Esophagus squamous epithelium (tissue), 5 donors: ENCODE measurements at regions not wholly inside any gene's neighbourhood (a gene's known extent, or its start where the extent isn't known, plus 50 kb on each side); places are given as distances from the start of the nearest gene placed in this dataset.
"Not testable (repeated sequence)": the region's sequence is repeated elsewhere in the genome, so short reads cannot be mapped to it uniquely, and the experiment has no call there.

Source experiments
- DNase-seq: peaks from one replicate; lab custom pipeline; 2025; lab: John Stamatoyannopoulos, UW
- H3K27ac ChIP-seq, 4 donors: fragments of 200-600 bp; sonication (generic); one replicate each; pipeline ENCODE4 v1.5.1; 2016 to 2019; ENCODE audit warnings: mild to moderate bottlenecking in 1 of 4
- H3K27me3 ChIP-seq, 4 donors: fragments of 200-600 bp; sonication (generic); 1 replicate in 3 of 4; 2 replicates in 1 of 4; pipeline versions ENCODE4 v1.5.1 to v1.6.0; 2017 to 2021; ENCODE audit warnings: antibody characterized with exemption in 1 of 4
- H3K36me3 ChIP-seq, 3 donors: fragments of 200-600 bp; sonication (generic); one replicate each; pipeline ENCODE4 v1.5.1; 2016 to 2019
- H3K4me1 ChIP-seq, 3 donors: fragments of 200-600 bp; sonication (generic); one replicate each; pipeline ENCODE4 v1.5.1; 2017 to 2019
- H3K4me3 ChIP-seq, 4 donors: fragments of 200-600 bp; sonication (generic); 1 replicate in 3 of 4; 2 replicates in 1 of 4; pipeline ENCODE4 v1.5.1; 2016 to 2019; ENCODE audit warnings: mild to moderate bottlenecking in 2 of 4, moderate library complexity in 1 of 4
- H3K9me3 ChIP-seq, 3 donors: fragments of 200-600 bp; sonication (generic); one replicate each; pipeline ENCODE4 v1.5.1; 2016 to 2019
- CTCF ChIP-seq, 6 experiments: fragments of 450-650 bp in 4 of 6; fragments of 200-600 bp in 2 of 6; sonication (generic) in 2 of 6; IDR thresholded peaks; one replicate each; pipeline ENCODE4 v1.5.1; 2016 to 2019; ENCODE audit warnings: antibody characterized with exemption in 6 of 6, mild to moderate bottlenecking in 4 of 6, moderate library complexity in 4 of 6
- POLR2A ChIP-seq, 4 donors: fragments of 450-650 bp; IDR thresholded peaks; one replicate each; pipeline ENCODE4 v1.6.1; 2017; ENCODE audit warnings: antibody characterized with exemption in 4 of 4, mild to moderate bottlenecking in 4 of 4, moderate library complexity in 3 of 4
- whole genome bisulfite sequencing, 2 donors: methylation state at CpG; one replicate each; pipeline ENCODE4 v1.1.5; 2018; 5-methylcytosine and 5-hydroxymethylcytosine counted together
- intact Hi-C: fragments of 100-400 bp; cut with DNase I; formaldehyde crosslinking; loops from one replicate; pipeline ENCODE4 v1.15.0; 2022
- donor health status: DM: yes; HTN: yes; CAD: no.

GRCh38 chr2:187906021-187906420 lies 351.8 kb upstream of the TFPI start:
- Histone ChIP-seq H3K4me3 (no peak overlapping the region), H3K36me3 (no peaks in the 10 kb centered on the region), H3K27me3 (no peaks in the 10 kb centered on the region), H3K9me3 (no peaks in the 10 kb centered on the region), H3K4me1 (no peaks in the 10 kb centered on the region), H3K27ac (no peak overlapping the region)
- no peak for TF ChIP-seq CTCF (IDR thresholded peaks at IDR 0.05)
- no peak for TF ChIP-seq POLR2A (IDR thresholded peaks at IDR 0.05)
- 58 to 59% methylated on average over 3 of the region's 3 CpGs for WGBS, 2 donors
- intact Hi-C loops: no loop called here
- no peak for DNase-seq

GRCh38 chr2:187910922-187911321 lies 356.7 kb upstream of the TFPI start:
- H3K27me3 ChIP-seq, intact Hi-C loops: not testable (repeated sequence)
- WGBS, 2 donors: 69 to 73% methylated on average over 1 of the region's 1 CpG

GRCh38 chr2:187912950-187913349 lies 358.7 kb upstream of the TFPI start:
- Histone ChIP-seq H3K36me3 (no peaks in the 10 kb centered on the region), H3K27me3 (no peaks in the 10 kb centered on the region)
- intact Hi-C loops: no loop called here

More at GRCh38 chr2:187910922-187911321, 356.7 kb upstream of the TFPI start:
- not testable (repeated sequence) for H3K27ac ChIP-seq, H3K4me1 ChIP-seq, H3K9me3 ChIP-seq, DNase-seq, H3K4me3 ChIP-seq, H3K36me3 ChIP-seq

GRCh38 chr2:187915810-187916209 lies 361.6 kb upstream of the TFPI start:
- no peak for DNase-seq
- no peak for TF ChIP-seq POLR2A (IDR thresholded peaks at IDR 0.05)
- no peak for TF ChIP-seq CTCF (IDR thresholded peaks at IDR 0.05)
- intact Hi-C loops: no loop called here
- Histone ChIP-seq H3K4me1 (no peaks in the 10 kb centered on the region), H3K27me3 (no peaks in the 10 kb centered on the region), H3K4me3 (no peak overlapping the region), H3K27ac (no peak overlapping the region), H3K36me3 (no peaks in the 10 kb centered on the region), H3K9me3 (no peaks in the 10 kb centered on the region)
- whole genome bisulfite sequencing, 2 donors: 57 to 87% methylated on average over 4 of the region's 4 CpGs

More at GRCh38 chr2:187912950-187913349, 358.7 kb upstream of the TFPI start:
- H3K27ac ChIP-seq: no peak overlapping the region
- TF ChIP-seq POLR2A (IDR thresholded peaks at IDR 0.05) (no peak), CTCF (IDR thresholded peaks at IDR 0.05) (no peak)
- H3K4me1 ChIP-seq: no peaks in the 10 kb centered on the region
- H3K4me3 ChIP-seq: no peak overlapping the region
- DNase-seq: no peak
- no peaks in the 10 kb centered on the region for H3K9me3 ChIP-seq

GRCh38 chr2:187916799-187917198 lies 362.6 kb upstream of the TFPI start:
- 20 to 30% methylated on average over 1 of the region's 1 CpG for WGBS, 2 donors
- no peak for DNase-seq
- intact Hi-C loops: no loop called here
- Histone ChIP-seq H3K27ac (no peak overlapping the region), H3K27me3 (no peaks in the 10 kb centered on the region), H3K9me3 (no peaks in the 10 kb centered on the region), H3K4me3 (no peak overlapping the region), H3K36me3 (no peaks in the 10 kb centered on the region), H3K4me1 (no peaks in the 10 kb centered on the region)
- TF ChIP-seq POLR2A (IDR thresholded peaks at IDR 0.05) (no peak), CTCF (IDR thresholded peaks at IDR 0.05) (no peak)

GRCh38 chr2:187917535-187917934 lies 363.3 kb upstream of the TFPI start:
- DNase-seq: no peak
- no peaks in the 10 kb centered on the region for H3K27me3 ChIP-seq
- H3K4me3 ChIP-seq: no peak overlapping the region
- TF ChIP-seq POLR2A (IDR thresholded peaks at IDR 0.05) (no peak), CTCF (IDR thresholded peaks at IDR 0.05) (no peak)
- intact Hi-C loops: no loop called here
- no peaks in the 10 kb centered on the region for H3K9me3 ChIP-seq
- H3K27ac ChIP-seq: no peak overlapping the region
- no peaks in the 10 kb centered on the region for H3K4me1 ChIP-seq
- H3K36me3 ChIP-seq: no peaks in the 10 kb centered on the region
